Neural progenitor cell (in vitro differentiated cells): ENCODE measurements at regions not wholly inside any gene's neighbourhood (a gene's known extent, or its start where the extent isn't known, plus 50 kb on each side); places are given as distances from the start of the nearest gene placed in this dataset.

ENCODE experiments used
- EZH2phosphoT487 ChIP-seq: fragments of 200-600 bp; sonication (generic); IDR thresholded peaks from 2 replicates; pipeline ENCODE4 v1.6.1; 2017; ENCODE audit warnings: antibody characterized with exemption
- TF ChIP-seq, protein P1 (sequence below): fragments of 200-600 bp; sonication (generic); IDR thresholded peaks from 2 replicates; pipeline ENCODE4 v1.5.1; 2017; ENCODE audit warnings: antibody characterized with exemption, mild to moderate bottlenecking

DNA sequence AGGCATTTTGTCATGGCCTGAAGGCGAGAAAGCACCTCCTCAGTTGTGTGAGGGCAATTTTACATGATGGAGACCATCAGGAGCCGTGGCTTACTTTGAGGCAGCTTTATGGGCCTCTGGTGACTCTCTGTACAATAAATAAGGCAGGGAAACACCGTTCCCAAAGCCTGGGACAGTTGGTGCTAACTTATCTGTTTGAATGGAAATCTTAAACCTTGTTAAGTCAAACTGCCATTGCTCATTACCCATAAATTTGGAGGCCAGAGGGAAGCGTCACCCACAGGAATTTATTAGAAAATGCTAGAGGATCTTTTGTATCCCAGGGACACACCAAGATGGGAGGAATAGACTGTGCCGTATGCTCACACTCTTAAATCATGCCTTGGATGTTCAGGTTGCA, 1156.9 kb downstream of the BRD1 start:
- TF ChIP-seq, protein P1, sequence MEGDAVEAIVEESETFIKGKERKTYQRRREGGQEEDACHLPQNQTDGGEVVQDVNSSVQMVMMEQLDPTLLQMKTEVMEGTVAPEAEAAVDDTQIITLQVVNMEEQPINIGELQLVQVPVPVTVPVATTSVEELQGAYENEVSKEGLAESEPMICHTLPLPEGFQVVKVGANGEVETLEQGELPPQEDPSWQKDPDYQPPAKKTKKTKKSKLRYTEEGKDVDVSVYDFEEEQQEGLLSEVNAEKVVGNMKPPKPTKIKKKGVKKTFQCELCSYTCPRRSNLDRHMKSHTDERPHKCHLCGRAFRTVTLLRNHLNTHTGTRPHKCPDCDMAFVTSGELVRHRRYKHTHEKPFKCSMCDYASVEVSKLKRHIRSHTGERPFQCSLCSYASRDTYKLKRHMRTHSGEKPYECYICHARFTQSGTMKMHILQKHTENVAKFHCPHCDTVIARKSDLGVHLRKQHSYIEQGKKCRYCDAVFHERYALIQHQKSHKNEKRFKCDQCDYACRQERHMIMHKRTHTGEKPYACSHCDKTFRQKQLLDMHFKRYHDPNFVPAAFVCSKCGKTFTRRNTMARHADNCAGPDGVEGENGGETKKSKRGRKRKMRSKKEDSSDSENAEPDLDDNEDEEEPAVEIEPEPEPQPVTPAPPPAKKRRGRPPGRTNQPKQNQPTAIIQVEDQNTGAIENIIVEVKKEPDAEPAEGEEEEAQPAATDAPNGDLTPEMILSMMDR = no peak
- TF ChIP-seq EZH2phosphoT487 = no peak
